Suprapubic skin (tissue), 4 donors: ENCODE measurements at regions not wholly inside any gene's neighbourhood (a gene's known extent, or its start where the extent isn't known, plus 50 kb on each side); places are given as distances from the start of the nearest gene placed in this dataset.

Source experiments
- DNase-seq, 2 donors: peaks; one replicate each; pipeline ENCODE4 v3.0.0-alpha.2; 2019; ENCODE audit warnings: low spot score in 2 of 2
- H3K27ac ChIP-seq: fragments of 200-600 bp; sonication (generic); one replicate; pipeline ENCODE4 v1.5.1; 2019
- H3K27me3 ChIP-seq: fragments of 200-600 bp; sonication (generic); one replicate; pipeline ENCODE4 v1.5.1; 2019
- H3K36me3 ChIP-seq: fragments of 200-600 bp; sonication (generic); one replicate; pipeline ENCODE4 v1.5.1; 2019
- H3K4me1 ChIP-seq: fragments of 200-600 bp; sonication (generic); one replicate; pipeline ENCODE4 v1.5.1; 2019
- H3K4me3 ChIP-seq: fragments of 200-600 bp; sonication (generic); one replicate; pipeline ENCODE4 v1.5.1; 2019; ENCODE audit warnings: mild to moderate bottlenecking
- H3K9me3 ChIP-seq: fragments of 200-600 bp; sonication (generic); one replicate; pipeline ENCODE4 v1.5.1; 2019
- CTCF ChIP-seq, 2 donors: fragments of 200-600 bp in 1 of 2; fragments of 450-650 bp in 1 of 2; sonication (generic) in 1 of 2; IDR thresholded peaks; one replicate each; pipeline ENCODE4 v1.5.1; 2016 to 2019; ENCODE audit warnings: antibody characterized with exemption in 2 of 2, mild to moderate bottlenecking in 1 of 2, moderate library complexity in 1 of 2
- EP300 ChIP-seq: sonication (generic); formaldehyde crosslinking; IDR thresholded peaks from one replicate; pipeline ENCODE4 v1.6.1; 2017; ENCODE audit warnings: antibody characterized with exemption
- POLR2A ChIP-seq, 2 donors: fragments of 450-650 bp; IDR thresholded peaks; one replicate each; pipeline ENCODE4 v1.6.1; 2017; ENCODE audit warnings: antibody characterized with exemption in 2 of 2, mild to moderate bottlenecking in 2 of 2, moderate library complexity in 2 of 2
- POLR2AphosphoS5 ChIP-seq, 3 donors: sonication (generic); formaldehyde crosslinking; IDR thresholded peaks; one replicate each; pipeline ENCODE4 v1.6.1; 2017; ENCODE audit warnings: antibody characterized with exemption in 3 of 3
- WGBS: methylation state at CpG from one replicate; pipeline ENCODE4 v1.1.5; 2018; 5-methylcytosine and 5-hydroxymethylcytosine counted together

GRCh38 chr17:79531191-79532095 lies 79.4 kb downstream of the RBFOX3 start:
- no peak for TF ChIP-seq POLR2AphosphoS5 (IDR thresholded peaks at IDR 0.05)
- no peak for TF ChIP-seq CTCF (IDR thresholded peaks at IDR 0.05)
- no peak for TF ChIP-seq EP300
- no peak for TF ChIP-seq POLR2A (IDR thresholded peaks at IDR 0.05)
- DNase-seq = no peak
- Histone ChIP-seq H3K36me3 (no peaks in the 10 kb centered on the region), H3K4me1 (no peaks in the 10 kb centered on the region), H3K4me3 (no peak overlapping the region), H3K27ac (no peak overlapping the region), H3K27me3 (peaks cover 71% of the 10 kb centered on the region), H3K9me3 (no peaks in the 10 kb centered on the region)
- 64% methylated on average over 26 of the region's 30 CpGs for WGBS

GRCh38 chr17:79530361-79531105 lies 80.3 kb downstream of the RBFOX3 start:
- TF ChIP-seq POLR2A (IDR thresholded peaks at IDR 0.05) (no peak), POLR2AphosphoS5 (IDR thresholded peaks at IDR 0.05) (no peak), EP300 (no peak)
- WGBS = 72% methylated on average over 11 of the region's 32 CpGs

GRCh38 chr17:79529661-79530081 lies 81.2 kb downstream of the RBFOX3 start:
- peaks cover 87% of the 10 kb centered on the region for H3K27me3 ChIP-seq
- no peak for TF ChIP-seq POLR2AphosphoS5 (IDR thresholded peaks at IDR 0.05)
- no peak for TF ChIP-seq POLR2A (IDR thresholded peaks at IDR 0.05)
- no peak for TF ChIP-seq CTCF (IDR thresholded peaks at IDR 0.05)
- no peak for TF ChIP-seq EP300

More at GRCh38 chr17:79530361-79531105, 80.3 kb downstream of the RBFOX3 start:
- peaks cover 80% of the 10 kb centered on the region for H3K27me3 ChIP-seq
- H3K27ac ChIP-seq = no peak overlapping the region
- no peaks in the 10 kb centered on the region for H3K36me3 ChIP-seq
- H3K4me1 ChIP-seq = no peaks in the 10 kb centered on the region
- no peak for DNase-seq
- H3K9me3 ChIP-seq = no peaks in the 10 kb centered on the region
- no peak overlapping the region for H3K4me3 ChIP-seq

GRCh38 chr17:79528592-79529125 lies 82.2 kb downstream of the RBFOX3 start:
- Histone ChIP-seq H3K9me3 (no peaks in the 10 kb centered on the region), H3K4me1 (no peaks in the 10 kb centered on the region), H3K27ac (no peak overlapping the region), H3K4me3 (no peak overlapping the region), H3K27me3 (peaks cover 97% of the 10 kb centered on the region), H3K36me3 (no peaks in the 10 kb centered on the region)
- DNase-seq = no peak
- 63% methylated on average over 8 of the region's 11 CpGs for WGBS
- TF ChIP-seq POLR2A (IDR thresholded peaks at IDR 0.05) = no peak
- TF ChIP-seq CTCF (IDR thresholded peaks at IDR 0.05) = no peak
- TF ChIP-seq EP300 = no peak
- no peak for TF ChIP-seq POLR2AphosphoS5 (IDR thresholded peaks at IDR 0.05)

More at GRCh38 chr17:79529661-79530081, 81.2 kb downstream of the RBFOX3 start:
- WGBS = 48% methylated on average over 11 of the region's 11 CpGs
- DNase-seq = no peak
- Histone ChIP-seq H3K36me3 (no peaks in the 10 kb centered on the region), H3K9me3 (no peaks in the 10 kb centered on the region), H3K4me1 (no peaks in the 10 kb centered on the region), H3K4me3 (no peak overlapping the region), H3K27ac (no peak overlapping the region)

GRCh38 chr17:79527306-79527705 lies 83.5 kb downstream of the RBFOX3 start:
- Histone ChIP-seq H3K27me3 (peaks cover 99% of the 10 kb centered on the region), H3K9me3 (no peaks in the 10 kb centered on the region), H3K4me1 (no peaks in the 10 kb centered on the region), H3K4me3 (no peak overlapping the region), H3K36me3 (no peaks in the 10 kb centered on the region), H3K27ac (no peak overlapping the region)
- no peak for DNase-seq
- 63% methylated on average over 9 of the region's 9 CpGs for WGBS
- TF ChIP-seq EP300 (no peak), POLR2AphosphoS5 (IDR thresholded peaks at IDR 0.05) (no peak), CTCF (IDR thresholded peaks at IDR 0.05) (no peak), POLR2A (IDR thresholded peaks at IDR 0.05) (no peak)
